Ovary (tissue), 7 donors: ENCODE measurements at regions not wholly inside any gene's neighbourhood (a gene's known extent, or its start where the extent isn't known, plus 50 kb on each side); places are given as distances from the start of the nearest gene placed in this dataset.
"Not testable (repeated sequence)": the region's sequence is repeated elsewhere in the genome, so short reads cannot be mapped to it uniquely, and the experiment has no call there.

ENCODE experiments used
- DNase-seq, 5 donors: peaks; one replicate each; pipeline ENCODE4 v3.0.0-alpha.2; 2019 to 2020
- H3K27ac ChIP-seq, 2 donors: fragments of 200-600 bp; one replicate each; pipeline versions ENCODE4 v1.5.1 to v1.8.0; 2019 to 2022
- H3K27me3 ChIP-seq: fragments of 200-600 bp; one replicate; pipeline ENCODE4 v1.8.0; 2022
- H3K36me3 ChIP-seq: fragments of 200-600 bp; sonication (generic); one replicate; pipeline ENCODE4 v1.5.1; 2019
- H3K4me1 ChIP-seq: one replicate; pipeline ENCODE4 v1.8.1; 2013; ENCODE audit warnings: mild to moderate bottlenecking, moderate library complexity; ENCODE audit not compliant: insufficient read depth
- H3K4me3 ChIP-seq: fragments of 200-600 bp; sonication (generic); one replicate; pipeline ENCODE4 v1.5.1; 2017
- H3K9me3 ChIP-seq, 2 donors: fragments of 200-600 bp in 1 of 2; sonication (generic) in 1 of 2; one replicate each; pipeline versions ENCODE4 v1.5.1 to v1.8.1; 2013 to 2019; ENCODE audit warnings: mild to moderate bottlenecking in 1 of 2, moderate library complexity in 1 of 2
- CTCF ChIP-seq, 3 donors: fragments of 450-650 bp in 2 of 3; fragments of 200-600 bp in 1 of 3; IDR thresholded peaks; one replicate each; pipeline versions ENCODE4 v1.5.1 to v1.8.0; 2016 to 2022; ENCODE audit warnings: antibody characterized with exemption in 3 of 3, mild to moderate bottlenecking in 1 of 3
- EP300 ChIP-seq: sonication (generic); formaldehyde crosslinking; IDR thresholded peaks from one replicate; pipeline ENCODE4 v1.6.1; 2017; ENCODE audit warnings: antibody characterized with exemption
- POLR2A ChIP-seq: fragments of 450-650 bp; IDR thresholded peaks from one replicate; pipeline ENCODE4 v1.6.1; 2017; ENCODE audit warnings: antibody characterized with exemption, mild to moderate bottlenecking, moderate library complexity
- WGBS, 3 donors: extraction: QIAGEN DNeasy Blood & Tissue Kit in 1 of 3; methylation state at CpG; one replicate each; pipeline versions ENCODE4 v1.1.5 to v1.1.7; 2013 to 2017; 5-methylcytosine and 5-hydroxymethylcytosine counted together
- intact Hi-C, 4 donors: fragments of 100-400 bp; cut with DNase I; formaldehyde crosslinking; loops; one replicate each; pipeline versions ENCODE4 v1.11.0 to v1.15.1; 2022 to 2023
- donor health status: DM: no; HTN: no; CAD: no; lungs with moderate emphysema.
- donor health status: DM: no; HTN: no; CAD: no.
- donor health status: Bipolar disorder and iron deficiency.
- donor health status: DM: no; HTN: no; CAD: no.
- donor health status: DM: yes; HTN: yes; CAD: no.

GRCh38 chr16:66176731-66177130 is 189.8 kb upstream of the CDH5 start:
- H3K27ac ChIP-seq, result no peak overlapping the region
- H3K4me3 ChIP-seq, result no peak overlapping the region
- no peak for TF ChIP-seq POLR2A
- no peak for TF ChIP-seq EP300
- no peak for TF ChIP-seq CTCF (IDR thresholded peaks at IDR 0.05)
- H3K9me3 ChIP-seq, result no peaks in the 10 kb centered on the region
- no peaks in the 10 kb centered on the region for H3K27me3 ChIP-seq
- peaks cover 3% of the 10 kb centered on the region for H3K4me1 ChIP-seq
- intact Hi-C loops, result no loop called here
- no peaks in the 10 kb centered on the region for H3K36me3 ChIP-seq
- WGBS, 3 donors, result 96 to 100% (median 98%) methylated on average over 2 of the region's 2 CpGs
- DNase-seq, result no peak

- H3K4me1 ChIP-seq, result peaks cover 3% of the 10 kb centered on the region
- intact Hi-C loops, result no loop called here
- H3K27ac ChIP-seq, result no peak overlapping the region
- no peaks in the 10 kb centered on the region for H3K9me3 ChIP-seq
- H3K4me3 ChIP-seq, result no peak overlapping the region
- TF ChIP-seq EP300 (no peak), CTCF (IDR thresholded peaks at IDR 0.05) (no peak), POLR2A (no peak)
- no peaks in the 10 kb centered on the region for H3K27me3 ChIP-seq
- DNase-seq, result no peak
- WGBS, 3 donors, result 94 to 99% (median 96%) methylated on average over 7 of the region's 7 CpGs
- H3K36me3 ChIP-seq, result no peaks in the 10 kb centered on the region
Measured at GRCh38 chr16:66176111-66176510, 190.4 kb upstream of the CDH5 start.

GRCh38 chr16:66175636-66176035 is 190.9 kb upstream of the CDH5 start:
- DNase-seq, result no peak
- H3K27me3 ChIP-seq, result no peaks in the 10 kb centered on the region
- no peaks in the 10 kb centered on the region for H3K36me3 ChIP-seq
- no peak overlapping the region for H3K4me3 ChIP-seq
- intact Hi-C loops, result no loop called here
- H3K9me3 ChIP-seq, result no peaks in the 10 kb centered on the region
- peaks cover 3% of the 10 kb centered on the region for H3K4me1 ChIP-seq
- TF ChIP-seq CTCF (IDR thresholded peaks at IDR 0.05) (no peak), EP300 (no peak), POLR2A (no peak)
- H3K27ac ChIP-seq, result no peak overlapping the region
- 53 to 75% (median 56%) methylated on average over 4 of the region's 4 CpGs for WGBS, 3 donors

GRCh38 chr16:66175058-66175457 is 191.4 kb upstream of the CDH5 start:
- no peak overlapping the region for H3K27ac ChIP-seq
- H3K36me3 ChIP-seq, result no peaks in the 10 kb centered on the region
- H3K4me3 ChIP-seq, result no peak overlapping the region
- H3K9me3 ChIP-seq, result no peaks in the 10 kb centered on the region
- WGBS, 3 donors, result 72 to 83% (median 73%) methylated on average over 5 of the region's 5 CpGs
- no peak for DNase-seq
- TF ChIP-seq EP300 (no peak), CTCF (IDR thresholded peaks at IDR 0.05) (no peak), POLR2A (no peak)
- H3K4me1 ChIP-seq, result peaks cover 3% of the 10 kb centered on the region
- no peaks in the 10 kb centered on the region for H3K27me3 ChIP-seq
- intact Hi-C loops, result no loop called here

- H3K27me3 ChIP-seq, H3K4me3 ChIP-seq, H3K4me1 ChIP-seq, intact Hi-C loops, H3K36me3 ChIP-seq, H3K9me3 ChIP-seq, H3K27ac ChIP-seq, DNase-seq: not testable (repeated sequence)
- 95 to 97% (median 96%) methylated on average over 10 of the region's 10 CpGs for WGBS, 3 donors
Measured at GRCh38 chr16:66173796-66174195, 192.7 kb upstream of the CDH5 start.

- intact Hi-C loops, H3K27ac ChIP-seq, H3K36me3 ChIP-seq, H3K27me3 ChIP-seq, DNase-seq, H3K4me1 ChIP-seq, H3K9me3 ChIP-seq, H3K4me3 ChIP-seq: not testable (repeated sequence)
- 91 to 97% (median 94%) methylated on average over 6 of the region's 6 CpGs for WGBS, 3 donors
Measured at GRCh38 chr16:66173181-66173580, 193.3 kb upstream of the CDH5 start.
